HG02938 (cell line): ENCODE measurements at regions not wholly inside any gene's neighbourhood (a gene's known extent, or its start where the extent isn't known, plus 50 kb on each side); places are given as distances from the start of the nearest gene placed in this dataset.
"Not testable (repeated sequence)": the region's sequence is repeated elsewhere in the genome, so short reads cannot be mapped to it uniquely, and the experiment has no call there.

ENCODE experiments used
- ATAC-seq: cut with Tn5 transposase; IDR thresholded peaks from one replicate; pipeline ENCODE4 v1.9.1; 2021; ENCODE audit warnings: mild to moderate bottlenecking, moderate library complexity; ENCODE audit not compliant: unreplicated experiment

DNA sequence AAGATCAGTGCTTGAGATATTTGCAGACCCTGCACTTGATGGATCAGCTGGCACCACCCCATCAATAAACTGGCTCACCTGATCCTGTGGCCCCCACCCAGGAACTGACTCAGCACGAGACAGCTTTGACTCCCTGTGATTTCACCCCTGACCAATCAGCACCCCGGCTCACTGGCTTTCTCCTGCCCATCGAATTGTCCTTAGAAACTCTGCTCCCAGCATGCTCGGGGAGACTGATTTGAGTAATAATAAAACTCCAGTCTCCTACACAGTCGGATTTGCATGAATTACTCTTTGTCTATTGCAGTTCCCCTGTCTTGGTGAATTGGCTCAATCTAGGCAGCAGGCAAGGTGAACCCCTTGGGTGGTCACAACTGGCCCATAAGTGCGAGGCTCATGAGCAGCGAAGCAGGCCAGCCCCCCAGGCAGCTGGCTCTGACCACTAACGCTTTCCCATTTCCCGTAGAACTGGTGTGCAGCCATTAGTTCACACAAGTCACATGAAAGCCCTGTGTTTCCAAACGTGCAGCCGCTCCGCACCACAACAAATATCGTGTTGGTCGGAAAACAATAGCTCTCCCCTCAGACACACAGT lies 79.6 kb downstream of the RSPH3 start:
- no peak for ATAC-seq

DNA sequence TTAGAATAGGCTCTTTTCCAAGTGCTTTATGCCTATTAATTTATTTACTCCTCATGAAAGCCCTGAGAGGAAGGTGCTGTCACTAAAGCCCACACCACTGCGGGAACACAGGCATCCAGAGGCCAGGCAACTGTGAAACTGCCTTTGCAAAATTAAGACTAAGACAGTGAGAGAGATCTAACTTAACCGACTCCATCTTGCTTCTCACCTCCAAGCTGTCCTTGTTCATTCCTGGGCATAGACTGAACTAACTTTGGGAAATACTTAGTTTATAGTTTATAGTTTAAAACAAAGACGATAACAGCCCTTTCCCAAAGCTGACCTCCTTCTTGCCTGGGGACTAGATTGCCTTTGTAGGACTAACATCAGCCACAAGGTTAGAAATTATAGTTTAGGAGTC lies 80.1 kb downstream of the RSPH3 start:
- ATAC-seq: no peak

DNA sequence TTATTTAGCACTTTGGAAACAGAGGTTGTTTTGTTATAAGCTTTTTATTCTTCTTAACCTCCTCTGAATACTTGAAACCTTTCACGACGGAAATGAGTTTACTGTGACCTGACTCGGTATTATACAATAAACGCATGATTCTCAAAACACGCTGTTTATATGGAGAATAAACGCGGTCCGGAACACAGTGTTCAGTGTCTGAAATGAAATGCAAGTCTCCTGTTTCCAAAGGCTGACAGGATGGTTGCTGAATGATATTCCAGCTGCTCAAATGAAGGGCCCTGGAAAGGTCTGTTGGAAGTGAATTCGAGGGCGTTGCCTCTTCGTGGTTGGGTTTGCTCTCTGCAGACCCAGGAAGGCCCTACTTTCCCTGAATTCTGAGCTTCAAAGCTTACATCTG lies 83.4 kb downstream of the RSPH3 start:
- ATAC-seq: no peak

DNA sequence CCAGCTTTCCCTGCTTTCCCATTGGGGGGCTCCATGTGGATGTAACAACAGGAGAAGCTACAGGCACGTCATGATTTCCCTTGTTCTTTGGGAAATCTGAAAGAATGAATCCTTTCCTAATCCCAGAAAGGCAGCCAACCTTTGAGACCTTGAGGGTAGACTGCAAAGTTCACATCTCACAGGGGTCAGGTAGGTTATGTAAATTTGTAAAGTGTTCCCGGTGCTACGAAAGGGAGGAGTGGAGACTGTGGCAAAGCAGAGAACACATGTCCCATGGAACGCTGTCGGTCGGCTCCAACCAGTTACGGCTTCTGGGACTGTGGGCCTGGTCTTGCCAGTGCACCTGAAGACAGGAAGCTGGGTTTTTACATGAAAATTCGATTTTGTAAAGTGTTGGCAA lies 85.1 kb downstream of the RSPH3 start:
- no peak for ATAC-seq

DNA sequence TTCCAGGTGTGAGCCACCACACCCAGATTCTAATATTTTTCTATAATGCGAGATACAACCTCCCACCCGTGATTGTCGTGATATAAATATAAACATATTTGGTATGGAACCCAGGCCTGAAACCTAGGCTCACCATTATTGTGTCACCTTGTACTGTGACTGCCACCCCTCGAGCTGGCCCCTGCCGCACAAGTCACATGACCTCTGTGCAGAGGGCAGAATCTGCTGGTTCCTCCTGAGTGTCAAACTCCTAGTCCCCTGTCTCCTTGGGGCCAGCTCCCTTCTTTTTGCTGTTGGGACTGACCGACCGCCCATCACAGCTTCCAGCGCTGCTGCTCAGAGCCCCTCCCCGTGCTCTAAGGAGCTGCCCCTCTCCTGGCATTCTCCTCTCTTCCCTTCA lies 86.4 kb downstream of the RSPH3 start:
- ATAC-seq: no peak

DNA sequence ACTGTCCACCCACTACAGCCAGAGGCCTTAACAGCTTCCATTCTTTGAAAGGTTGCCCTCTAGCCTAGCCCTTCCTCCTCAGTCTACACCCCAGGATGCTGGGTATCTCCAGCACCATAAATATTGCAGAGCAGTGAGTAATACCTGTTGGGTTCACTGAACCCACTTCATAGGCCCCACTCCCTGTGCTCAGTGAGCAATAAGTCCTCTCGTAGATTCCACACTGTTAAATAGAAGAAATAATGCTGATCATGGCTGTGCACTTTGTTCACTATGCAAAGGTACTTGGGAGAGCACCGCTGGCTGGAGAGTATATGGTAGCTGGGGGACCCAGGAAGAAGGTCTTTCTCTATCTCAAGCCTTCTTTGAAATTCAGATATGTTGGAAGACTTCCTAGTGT lies 87.3 kb downstream of the RSPH3 start:
- ATAC-seq: no peak

DNA sequence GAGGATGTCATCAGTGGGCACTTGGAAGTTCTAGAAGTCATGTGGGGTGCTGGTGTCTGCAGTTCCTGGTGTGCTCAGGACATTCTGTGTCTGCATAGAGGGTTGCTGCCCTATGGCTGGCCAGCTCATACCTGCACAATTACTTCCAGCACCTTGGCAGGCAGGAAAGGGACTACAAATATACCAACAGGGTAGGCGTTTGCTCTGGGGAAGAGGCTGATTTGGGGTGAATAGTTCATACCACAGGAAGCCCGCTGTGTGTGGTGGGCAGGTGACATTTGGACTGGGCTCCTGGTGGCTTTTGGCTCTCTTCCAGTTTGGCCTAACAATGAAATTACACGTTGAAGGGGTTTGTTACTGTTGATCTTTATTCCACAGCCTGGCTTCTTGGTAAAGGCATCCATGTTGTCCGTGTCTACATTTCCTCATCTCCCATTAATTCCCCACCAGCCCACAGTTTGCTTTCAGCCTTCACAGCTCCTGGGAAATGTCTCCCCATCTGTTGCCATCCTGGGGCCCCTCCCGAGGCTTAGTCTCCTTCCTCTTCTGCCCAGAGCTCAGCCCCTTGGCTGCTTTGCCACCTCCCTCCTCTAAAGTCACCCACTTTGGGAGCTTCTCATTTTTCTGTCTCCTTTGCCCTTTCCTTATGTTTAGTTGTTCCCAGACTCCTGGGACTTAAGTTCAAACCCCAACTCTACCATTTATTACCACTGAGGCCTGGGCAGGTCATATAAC lies 88.1 kb downstream of the RSPH3 start:
- no peak for ATAC-seq

DNA sequence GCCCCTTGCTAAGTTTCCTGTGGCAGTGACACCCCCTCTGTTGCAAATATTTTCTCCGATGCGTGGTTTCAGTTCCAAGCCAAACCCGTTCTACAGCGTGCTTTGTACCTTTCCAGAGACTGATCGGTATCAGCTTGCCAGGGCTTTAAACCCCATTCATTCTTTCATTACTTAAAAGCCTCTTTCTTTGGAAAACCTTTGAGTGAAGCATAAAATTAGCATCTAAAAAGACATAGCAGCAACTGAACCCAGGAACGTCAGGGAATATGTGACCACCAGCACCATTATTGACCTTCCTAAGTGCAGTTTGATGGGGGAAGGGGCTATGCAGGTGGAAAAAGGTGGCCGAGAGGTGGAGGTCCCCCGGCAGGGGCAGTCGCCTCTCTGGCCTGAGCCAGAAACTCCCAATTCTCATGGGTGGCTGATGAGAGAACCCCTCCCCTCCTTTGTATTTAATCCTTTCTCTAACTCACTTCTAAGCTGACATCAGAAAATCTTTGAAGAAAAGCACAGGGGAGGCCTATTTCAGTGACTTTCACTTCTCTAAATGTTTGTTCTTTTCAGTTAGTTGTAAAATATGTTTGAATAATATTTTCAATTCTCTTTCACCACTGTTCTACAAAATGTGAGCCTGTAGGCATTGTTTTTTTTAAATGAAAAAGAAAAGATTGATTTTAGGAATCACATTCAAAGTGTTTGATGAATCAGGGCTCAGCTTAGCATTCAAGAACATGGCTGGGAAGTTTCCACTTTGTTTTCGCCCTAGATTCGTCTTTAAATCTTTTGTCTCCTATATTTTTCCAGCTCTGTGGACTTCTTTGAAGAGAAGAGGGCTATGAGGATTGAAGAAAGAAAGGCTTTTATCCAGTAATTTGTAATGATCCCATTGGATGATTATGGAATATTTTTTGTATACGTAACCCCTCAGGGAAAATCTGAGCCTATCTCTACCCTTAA lies 89.2 kb downstream of the RSPH3 start:
- peak; percentile 48 for ATAC-seq

DNA sequence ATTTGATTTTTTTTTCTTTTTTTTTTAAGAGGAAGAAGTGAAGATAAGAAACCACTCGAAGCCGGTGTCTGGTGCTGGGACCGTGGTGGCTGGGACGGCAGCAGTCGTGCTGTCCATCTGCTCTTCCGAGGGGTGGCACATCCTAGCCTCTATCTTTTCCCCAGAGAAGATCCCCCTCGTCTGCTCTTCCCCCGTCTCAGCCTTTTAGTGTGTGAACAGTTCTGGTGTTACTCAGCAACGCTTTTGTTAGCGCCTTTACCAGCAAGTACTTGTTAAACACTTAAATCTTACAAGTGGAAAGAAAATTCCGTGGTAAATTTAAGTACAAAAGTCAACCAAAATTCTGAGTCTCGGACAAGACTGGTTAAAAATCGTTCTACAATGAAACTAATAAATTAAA lies 90.1 kb downstream of the RSPH3 start:
- ATAC-seq: no peak

DNA sequence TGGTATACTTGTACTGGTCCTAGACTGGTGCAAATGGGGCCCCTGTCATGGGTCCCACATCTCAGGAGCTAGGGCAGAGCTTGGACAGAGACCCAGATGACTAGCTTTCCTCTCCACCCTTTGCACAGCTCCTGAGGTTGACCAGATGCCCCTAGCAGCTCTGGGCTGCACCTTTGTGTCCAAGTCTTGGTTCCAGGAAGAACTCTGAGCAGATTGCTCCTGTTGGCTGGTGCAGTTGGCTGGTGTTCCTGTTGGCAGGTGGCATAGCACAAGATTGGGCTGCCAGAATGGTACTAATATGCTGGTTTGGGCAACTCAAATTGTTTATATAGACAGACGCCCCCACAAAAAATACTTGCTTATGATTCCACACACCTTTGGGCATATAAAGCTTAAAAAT lies 89.4 kb upstream of the EZR start:
- no peak for ATAC-seq

DNA sequence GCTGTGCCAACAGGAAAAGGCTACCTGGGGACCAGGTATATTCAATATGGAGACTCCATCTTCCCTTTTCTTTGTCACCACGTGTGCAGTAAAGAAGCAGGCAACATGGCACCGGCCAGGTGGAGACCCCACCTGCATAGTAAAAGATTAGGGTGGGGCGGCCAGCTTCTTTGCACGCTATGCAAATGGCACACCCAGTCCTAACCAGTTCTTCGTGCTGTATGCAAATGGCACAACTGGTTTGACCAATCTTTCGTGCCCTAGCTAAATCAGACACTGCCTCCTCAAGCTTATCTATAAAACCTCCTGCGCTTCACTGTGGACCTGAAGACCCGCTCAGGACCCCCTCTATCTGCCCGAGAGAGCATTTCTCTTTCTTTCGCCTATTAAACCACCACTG lies 88.8 kb upstream of the EZR start:
- ATAC-seq: no peak

DNA sequence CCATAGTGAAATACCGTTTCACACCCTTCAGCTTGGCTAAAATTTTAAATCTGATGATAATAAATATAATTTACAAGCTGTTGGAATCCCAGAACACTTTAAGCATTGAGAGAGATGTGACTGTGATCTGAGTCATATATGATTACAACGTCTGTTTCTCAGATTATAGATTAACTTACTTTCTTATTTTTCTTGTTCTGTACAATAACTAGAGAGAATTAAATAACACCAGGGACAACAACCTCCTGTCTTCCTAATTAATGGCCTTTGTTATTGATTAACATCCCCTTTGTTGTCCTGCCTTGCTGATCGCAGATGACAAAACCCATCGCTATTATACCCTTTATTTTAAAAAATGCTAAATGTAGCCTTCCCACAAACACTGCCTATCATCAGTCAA lies 87.8 kb upstream of the EZR start:
- no peak for ATAC-seq

DNA sequence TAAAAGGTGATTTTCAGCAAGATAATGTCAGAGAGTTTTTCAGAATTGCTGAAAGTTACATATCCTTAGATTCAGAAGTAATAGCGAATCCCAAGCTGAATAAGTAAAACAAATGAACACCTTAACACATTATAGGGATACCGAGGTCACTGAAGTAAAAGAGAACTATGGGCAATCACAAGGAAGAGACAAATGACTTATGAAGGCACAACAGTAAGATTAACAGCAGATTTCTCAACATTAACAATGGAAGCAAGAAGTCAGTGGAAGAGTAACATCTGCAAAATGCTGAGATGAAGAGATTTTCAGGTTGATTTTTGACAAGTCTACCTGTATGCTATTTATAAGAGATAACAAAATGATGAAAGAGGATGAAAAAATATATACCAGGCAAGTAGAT lies 86.1 kb upstream of the EZR start:
- no peak for ATAC-seq

DNA sequence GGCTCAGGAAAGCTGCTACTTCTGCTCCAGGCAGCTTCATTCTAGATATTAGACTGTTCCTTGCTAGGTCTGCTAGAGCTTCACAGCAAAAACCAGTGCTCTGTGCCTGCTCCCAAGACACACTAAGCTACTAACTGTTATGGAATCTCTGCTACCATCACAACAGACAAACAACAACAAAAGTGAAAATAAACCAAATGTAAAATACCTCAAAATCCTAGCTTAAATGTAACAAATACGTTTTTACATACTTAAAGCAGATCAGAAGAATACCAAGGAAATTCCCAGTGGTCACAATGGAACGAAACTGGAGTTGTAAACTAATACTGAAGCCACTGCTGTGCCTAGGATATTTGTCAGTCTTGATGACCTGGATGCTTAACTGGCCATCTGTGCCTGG lies 84.6 kb upstream of the EZR start:
- no peak for ATAC-seq

DNA sequence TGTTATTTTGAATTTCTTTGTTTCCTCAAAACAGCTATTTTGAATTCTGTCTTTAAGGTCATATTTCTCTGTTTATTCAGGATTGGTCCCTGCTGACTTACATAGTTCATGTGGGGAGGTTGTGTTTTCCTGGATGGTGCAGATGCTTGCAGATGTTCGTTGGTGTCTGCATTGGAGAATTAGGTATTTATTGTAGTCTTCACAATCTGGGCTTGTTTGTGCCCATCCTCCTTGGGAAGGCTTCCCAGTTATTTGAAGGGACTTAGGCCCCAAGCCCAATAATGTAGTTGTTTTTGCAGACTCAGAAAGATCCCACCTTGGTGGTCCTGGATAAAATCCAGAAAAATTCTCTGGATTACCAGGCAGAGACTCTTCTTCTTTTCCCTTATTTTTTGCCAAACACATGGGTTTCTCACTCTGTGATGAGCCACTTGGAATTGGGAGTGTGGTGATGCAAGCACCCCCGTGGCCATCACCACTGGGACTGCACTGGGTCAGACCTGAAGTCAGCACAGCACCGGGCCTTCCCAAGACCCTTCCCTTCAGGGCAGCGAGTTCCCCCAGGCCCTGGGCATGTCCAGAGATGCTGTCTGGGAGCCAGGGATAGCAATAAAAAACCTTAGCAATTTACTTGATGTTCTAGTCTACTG lies 81.6 kb upstream of the EZR start:
- no peak for ATAC-seq

DNA sequence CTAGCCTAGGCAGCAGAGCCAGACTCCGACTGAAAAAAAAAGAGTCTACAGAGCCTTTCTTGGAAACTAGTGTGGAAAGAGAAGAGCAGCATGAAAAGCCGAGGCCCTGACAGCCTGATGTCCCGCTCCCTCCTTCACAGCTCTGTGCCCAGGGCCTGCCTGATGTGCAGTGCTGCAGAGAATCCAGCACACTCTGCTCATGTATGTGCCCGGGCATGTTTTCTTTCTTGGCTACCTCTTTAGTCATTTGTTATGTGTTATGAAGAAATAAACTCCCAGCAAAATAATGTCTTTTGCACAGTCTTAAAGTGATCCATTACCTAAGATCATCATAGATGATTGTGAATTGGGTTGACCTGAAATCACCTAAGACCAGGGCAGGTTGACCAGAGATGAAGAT lies 78.1 kb upstream of the EZR start:
- ATAC-seq: no peak

DNA sequence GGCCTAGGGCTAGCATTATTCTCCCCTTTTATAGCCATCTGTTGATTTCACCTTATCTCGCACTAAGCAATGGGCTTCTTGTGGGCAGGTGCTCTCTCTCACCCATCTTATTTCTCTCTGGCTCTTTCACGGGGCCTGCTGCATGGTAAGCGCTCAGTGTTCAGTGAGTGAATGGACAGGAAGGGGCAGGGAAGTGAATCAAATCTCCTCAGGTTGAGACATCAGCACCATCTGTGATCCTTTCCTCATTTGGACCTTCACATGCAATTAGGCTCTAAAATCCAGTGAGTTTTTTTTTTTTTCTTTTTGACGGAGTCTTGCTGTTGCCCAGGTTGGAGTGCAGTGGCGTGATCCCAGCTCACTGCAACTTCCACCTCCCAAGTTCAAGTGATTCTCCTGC lies 76.5 kb upstream of the EZR start:
- no peak for ATAC-seq

DNA sequence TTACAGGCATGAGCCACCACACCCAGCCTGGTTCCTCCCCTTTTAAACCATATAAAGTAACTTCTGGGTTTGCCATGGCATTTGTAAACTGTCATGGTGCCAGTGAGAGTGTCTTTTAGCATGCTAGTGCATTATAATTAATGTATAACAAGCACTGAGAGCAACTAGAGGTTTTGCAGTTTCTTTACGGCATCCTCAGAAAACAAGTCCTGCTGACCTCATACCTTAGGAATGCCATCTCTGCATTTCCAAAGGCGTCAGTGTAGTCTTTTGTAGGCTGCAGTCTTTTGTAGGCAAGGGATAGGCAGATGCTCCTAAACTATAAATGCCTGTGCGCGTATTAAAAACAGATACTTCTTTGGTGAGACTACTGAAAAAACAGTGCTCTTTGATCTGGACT lies 75.0 kb upstream of the EZR start:
- ATAC-seq: no peak

DNA sequence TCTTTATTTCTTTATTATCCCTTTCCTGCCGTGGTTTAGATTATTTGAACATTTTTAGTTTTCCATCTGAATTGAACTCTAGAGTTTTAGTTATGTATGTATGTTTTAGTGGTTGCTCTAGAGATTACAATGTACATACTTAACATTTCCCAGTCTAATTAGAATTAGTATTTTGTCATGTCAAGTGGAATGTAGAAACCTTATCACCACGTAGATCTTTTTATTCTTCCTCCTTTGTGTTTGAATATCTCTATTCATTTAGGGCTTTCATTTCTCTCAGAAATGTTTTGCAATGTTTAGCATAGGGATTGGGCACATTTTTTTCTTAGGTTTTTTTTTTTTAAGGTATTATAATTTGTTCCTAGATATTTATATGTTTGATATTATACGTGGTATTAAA lies 73.1 kb upstream of the EZR start:
- ATAC-seq: no peak

DNA sequence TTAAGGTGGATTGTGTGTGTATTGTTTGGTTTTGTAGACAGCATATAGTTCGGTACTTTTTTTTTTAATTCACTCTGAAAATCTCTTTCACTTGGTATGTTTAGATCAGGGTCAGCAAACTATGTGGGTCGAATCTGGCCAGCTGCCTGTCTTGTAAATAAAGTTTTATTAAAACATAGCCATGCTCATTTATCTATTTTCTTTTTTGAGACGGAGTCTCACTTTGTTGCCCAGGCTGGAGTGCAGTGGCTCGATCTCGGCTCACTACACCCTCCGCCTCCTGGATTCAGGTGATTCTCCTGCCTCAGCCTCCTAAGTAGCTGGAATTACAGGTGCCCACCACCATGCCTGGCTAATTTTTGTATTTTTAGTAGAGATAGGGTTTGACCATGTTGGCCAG lies 72.4 kb upstream of the EZR start:
- ATAC-seq: not testable (repeated sequence)

DNA sequence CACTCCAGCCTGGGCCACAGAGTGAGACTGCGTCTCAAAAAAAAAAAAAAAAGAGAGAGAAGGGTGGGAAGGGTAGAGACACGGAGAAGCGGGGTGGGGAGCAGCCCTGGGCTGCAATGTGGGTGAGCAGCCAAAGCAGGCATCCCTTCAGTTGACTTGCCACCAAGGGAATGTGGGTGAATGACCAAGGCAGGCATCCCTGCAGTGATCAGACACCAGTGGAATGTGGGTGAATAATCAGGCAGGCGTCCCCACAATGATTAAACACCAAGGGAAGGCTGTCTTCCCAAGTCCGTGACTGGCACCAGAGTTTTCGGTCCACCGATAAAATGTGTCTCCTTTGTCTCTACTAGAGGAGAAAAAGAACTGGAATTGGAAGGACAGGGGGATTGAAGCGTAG lies 69.0 kb upstream of the EZR start:
- ATAC-seq: not testable (repeated sequence)
